BJ (cell line): ENCODE measurements at regions not wholly inside any gene's neighbourhood (a gene's known extent, or its start where the extent isn't known, plus 50 kb on each side); places are given as distances from the start of the nearest gene placed in this dataset.

Experiments
- CTCF ChIA-PET: fragments of 350-600 bp; formaldehyde crosslinking; extraction: SDS; loops from one replicate; lab custom pipeline; 2021; ENCODE audit warnings: antibody characterized with exemption, inconsistent platforms; lab: Yijun Ruan, JAX
- POLR2A ChIA-PET: fragments of 300-600 bp; sonication (Branson Sonifier 250); formaldehyde crosslinking; extraction: SDS; loops from one replicate; lab custom pipeline; 2021; ENCODE audit warnings: antibody characterized with exemption; lab: Charles Lee
- DNase-seq: peaks from one replicate; pipeline ENCODE4 v3.0.0-alpha.2; 2011; ENCODE audit warnings: low read depth
- H3K27me3 ChIP-seq: 2 replicates; pipeline ENCODE4 v1.6.0; 2011; ENCODE audit warnings: low read length; ENCODE audit not compliant: control insufficient read depth, insufficient read depth
- H3K36me3 ChIP-seq: 2 replicates; pipeline ENCODE4 v1.5.1; 2011; ENCODE audit warnings: low read length; ENCODE audit not compliant: control insufficient read depth, insufficient read depth
- H3K4me3 ChIP-seq: 2 replicates; pipeline ENCODE4 v1.5.1; 2011; ENCODE audit warnings: low read depth, mild to moderate bottlenecking, control low read depth, low read length
- TF ChIP-seq, protein P1 (sequence below): IDR thresholded peaks from 2 replicates; pipeline ENCODE4 v1.5.1; 2011; ENCODE audit warnings: low read depth, mild to moderate bottlenecking, control low read depth, inconsistent platforms, low read length, moderate library complexity; ENCODE audit not compliant: insufficient read depth

DNA sequence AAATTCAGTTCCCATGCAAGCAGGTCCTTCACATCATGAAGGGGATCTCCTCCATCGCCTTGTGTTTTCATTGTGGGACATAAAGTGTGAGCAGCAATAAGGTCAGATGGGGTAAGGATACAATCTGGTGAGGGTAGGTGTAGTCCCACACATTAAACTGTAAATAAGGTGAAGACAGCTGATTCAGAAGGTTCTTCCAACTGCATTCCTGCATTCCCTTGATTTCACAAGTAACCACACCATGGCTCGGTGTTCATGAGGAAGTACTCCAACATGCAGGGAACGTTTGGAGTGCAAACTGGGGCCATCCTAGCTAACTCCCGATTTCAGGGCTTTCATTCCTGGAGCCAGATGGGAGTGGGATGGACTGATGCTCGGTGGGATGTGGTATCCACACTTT lies 680.7 kb upstream of the TSPY4 start:
- Histone ChIP-seq H3K36me3 (no peaks in the 10 kb centered on the region), H3K4me3 (no peak overlapping the region), H3K27me3 (no peaks in the 10 kb centered on the region)
- DNase-seq: no peak
- ChIA-PET POLR2A (no interaction called here), CTCF (no interaction called here)
- TF ChIP-seq, protein P1, sequence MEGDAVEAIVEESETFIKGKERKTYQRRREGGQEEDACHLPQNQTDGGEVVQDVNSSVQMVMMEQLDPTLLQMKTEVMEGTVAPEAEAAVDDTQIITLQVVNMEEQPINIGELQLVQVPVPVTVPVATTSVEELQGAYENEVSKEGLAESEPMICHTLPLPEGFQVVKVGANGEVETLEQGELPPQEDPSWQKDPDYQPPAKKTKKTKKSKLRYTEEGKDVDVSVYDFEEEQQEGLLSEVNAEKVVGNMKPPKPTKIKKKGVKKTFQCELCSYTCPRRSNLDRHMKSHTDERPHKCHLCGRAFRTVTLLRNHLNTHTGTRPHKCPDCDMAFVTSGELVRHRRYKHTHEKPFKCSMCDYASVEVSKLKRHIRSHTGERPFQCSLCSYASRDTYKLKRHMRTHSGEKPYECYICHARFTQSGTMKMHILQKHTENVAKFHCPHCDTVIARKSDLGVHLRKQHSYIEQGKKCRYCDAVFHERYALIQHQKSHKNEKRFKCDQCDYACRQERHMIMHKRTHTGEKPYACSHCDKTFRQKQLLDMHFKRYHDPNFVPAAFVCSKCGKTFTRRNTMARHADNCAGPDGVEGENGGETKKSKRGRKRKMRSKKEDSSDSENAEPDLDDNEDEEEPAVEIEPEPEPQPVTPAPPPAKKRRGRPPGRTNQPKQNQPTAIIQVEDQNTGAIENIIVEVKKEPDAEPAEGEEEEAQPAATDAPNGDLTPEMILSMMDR: no peak

DNA sequence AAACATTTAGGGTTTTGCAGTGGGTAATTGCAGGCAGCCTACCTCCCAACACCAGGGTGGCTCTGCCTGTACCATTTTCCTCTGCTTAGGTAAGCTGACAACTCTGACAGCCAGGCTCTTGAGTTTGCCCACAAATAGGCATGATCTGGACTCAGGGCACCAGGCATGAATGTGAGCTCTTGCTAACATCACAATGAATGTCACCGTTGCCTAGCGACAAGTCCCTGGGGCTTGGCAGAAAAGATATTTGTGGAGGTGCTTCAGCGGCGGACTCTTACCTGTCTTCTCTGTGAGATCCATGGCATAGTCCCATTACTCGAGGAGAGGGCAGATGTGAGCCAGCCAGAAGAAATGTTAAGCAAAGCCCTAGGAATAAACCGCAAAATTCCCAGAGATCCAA lies 677.5 kb upstream of the TSPY4 start:
- ChIA-PET CTCF (no interaction called here), POLR2A (no interaction called here)
- DNase-seq: no peak
- Histone ChIP-seq H3K27me3 (no peaks in the 10 kb centered on the region), H3K4me3 (no peak overlapping the region), H3K36me3 (no peaks in the 10 kb centered on the region)
- TF ChIP-seq, protein P1: no peak

GRCh38 chrY:8673896-8674295 lies 663.4 kb upstream of the TSPY4 start:
- TF ChIP-seq, protein P1: no peak
- CTCF ChIA-PET: no interaction called here
- no peaks in the 10 kb centered on the region for H3K36me3 ChIP-seq
- POLR2A ChIA-PET: no interaction called here
- DNase-seq: no peak
- H3K27me3 ChIP-seq: no peaks in the 10 kb centered on the region
- H3K4me3 ChIP-seq: no peak overlapping the region

- no peaks in the 10 kb centered on the region for H3K27me3 ChIP-seq
- no peak for DNase-seq
- TF ChIP-seq, protein P1: no peak
- ChIA-PET POLR2A (no interaction called here), CTCF (no interaction called here)
- H3K36me3 ChIP-seq: no peaks in the 10 kb centered on the region
- H3K4me3 ChIP-seq: no peak overlapping the region
Measured at GRCh38 chrY:8677336-8677935, 659.8 kb upstream of the TSPY4 start.

GRCh38 chrY:8687154-8687553 lies 650.1 kb upstream of the TSPY4 start:
- no peak overlapping the region for H3K4me3 ChIP-seq
- ChIA-PET POLR2A (no interaction called here), CTCF (no interaction called here)
- TF ChIP-seq, protein P1: no peak
- H3K27me3 ChIP-seq: no peaks in the 10 kb centered on the region
- DNase-seq: no peak
- no peaks in the 10 kb centered on the region for H3K36me3 ChIP-seq
